ENCODE measurements at regions not wholly inside any gene's neighbourhood (a gene's known extent, or its start where the extent isn't known, plus 50 kb on each side); places are given as distances from the start of the nearest gene placed in this dataset.
"Not testable (repeated sequence)": the region's sequence is repeated elsewhere in the genome, so short reads cannot be mapped to it uniquely, and the experiment has no call there.

DNA sequence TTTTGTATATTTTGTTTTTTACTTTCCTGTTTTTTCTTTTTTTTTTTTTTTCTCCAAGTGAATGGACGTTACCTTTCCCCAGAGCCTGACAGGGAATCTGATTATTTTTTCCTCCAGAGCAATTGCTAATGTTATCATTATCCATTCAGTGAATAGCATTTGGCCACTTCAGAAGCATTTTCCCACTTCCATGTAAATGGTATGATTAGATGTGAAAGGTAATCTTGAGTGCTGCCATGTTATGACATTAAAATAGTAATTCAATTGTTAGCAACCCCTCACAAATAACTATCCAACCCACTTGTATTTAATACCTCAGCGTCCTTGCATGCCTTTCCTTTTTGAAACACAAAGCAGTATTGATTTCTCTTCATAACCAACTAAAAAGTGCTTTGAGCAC is 1243.8 kb downstream of the CDH8 start:
- no peak overlapping the region for H3K4me3 ChIP-seq (ENCODE audit: low read depth, poor library complexity, severe bottlenecking)
- intact Hi-C loops (cut with DNase I; ENCODE audit: low total_unique reads) = no loop called here
- DNase-seq (ENCODE audit: low spot score in 2 of 2) = no peak
- TF ChIP-seq POLR2A (IDR thresholded peaks at IDR 0.05) = no peak
- TF ChIP-seq, protein P1, sequence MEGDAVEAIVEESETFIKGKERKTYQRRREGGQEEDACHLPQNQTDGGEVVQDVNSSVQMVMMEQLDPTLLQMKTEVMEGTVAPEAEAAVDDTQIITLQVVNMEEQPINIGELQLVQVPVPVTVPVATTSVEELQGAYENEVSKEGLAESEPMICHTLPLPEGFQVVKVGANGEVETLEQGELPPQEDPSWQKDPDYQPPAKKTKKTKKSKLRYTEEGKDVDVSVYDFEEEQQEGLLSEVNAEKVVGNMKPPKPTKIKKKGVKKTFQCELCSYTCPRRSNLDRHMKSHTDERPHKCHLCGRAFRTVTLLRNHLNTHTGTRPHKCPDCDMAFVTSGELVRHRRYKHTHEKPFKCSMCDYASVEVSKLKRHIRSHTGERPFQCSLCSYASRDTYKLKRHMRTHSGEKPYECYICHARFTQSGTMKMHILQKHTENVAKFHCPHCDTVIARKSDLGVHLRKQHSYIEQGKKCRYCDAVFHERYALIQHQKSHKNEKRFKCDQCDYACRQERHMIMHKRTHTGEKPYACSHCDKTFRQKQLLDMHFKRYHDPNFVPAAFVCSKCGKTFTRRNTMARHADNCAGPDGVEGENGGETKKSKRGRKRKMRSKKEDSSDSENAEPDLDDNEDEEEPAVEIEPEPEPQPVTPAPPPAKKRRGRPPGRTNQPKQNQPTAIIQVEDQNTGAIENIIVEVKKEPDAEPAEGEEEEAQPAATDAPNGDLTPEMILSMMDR (IDR thresholded peaks at IDR 0.05) = no peak
- WGBS, 2 donors = 67 to 76% methylated on average over 2 of the region's 2 CpGs

DNA sequence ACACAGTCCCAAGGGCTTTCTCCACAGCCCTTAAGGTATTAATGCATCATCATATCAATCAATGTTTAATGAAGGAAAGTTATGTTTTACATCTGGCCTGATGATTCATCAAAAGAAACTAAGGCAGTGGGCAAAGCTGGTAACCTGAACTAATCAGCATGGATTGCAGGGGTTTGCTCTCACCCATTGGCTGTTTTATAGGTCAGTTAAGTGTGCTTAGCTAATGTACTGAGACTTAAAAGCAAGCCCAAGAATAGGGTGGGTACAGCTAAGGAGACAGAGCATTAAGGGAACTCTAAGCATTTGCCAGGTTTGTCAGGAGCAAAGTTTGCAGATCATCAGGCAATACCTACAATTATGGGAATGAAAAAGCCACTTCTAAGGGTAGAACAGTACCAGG is 1247.6 kb downstream of the CDH8 start:
- DNase-seq (ENCODE audit: low spot score in 2 of 2) = no peak
- H3K4me3 ChIP-seq (ENCODE audit: low read depth, poor library complexity, severe bottlenecking) = no peak overlapping the region
- intact Hi-C loops (cut with DNase I; ENCODE audit: low total_unique reads) = no loop called here
- TF ChIP-seq POLR2A (IDR thresholded peaks at IDR 0.05) = no peak
- TF ChIP-seq, protein P1 (IDR thresholded peaks at IDR 0.05) = no peak

DNA sequence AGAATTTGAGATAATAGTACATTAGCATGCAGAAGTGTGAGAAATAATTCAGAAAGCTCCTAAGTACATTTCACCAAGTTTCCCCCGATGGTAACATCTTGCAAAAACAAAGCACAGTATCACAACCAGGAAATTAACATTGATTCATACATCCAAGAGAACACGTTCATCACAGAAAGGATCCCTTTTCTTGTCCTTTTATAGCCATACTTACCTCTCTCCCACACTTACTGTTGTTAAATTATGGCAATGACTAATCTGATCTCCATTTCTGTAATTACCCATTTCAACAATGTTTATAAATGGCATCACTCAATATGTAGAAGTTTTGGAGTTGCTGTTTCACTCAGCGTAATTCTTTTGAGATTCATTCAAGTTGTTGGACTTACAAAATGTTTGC is 1260.0 kb downstream of the CDH8 start:
- no peak for DNase-seq (ENCODE audit: low spot score in 2 of 2)
- no peak for TF ChIP-seq POLR2A (IDR thresholded peaks at IDR 0.05)
- WGBS, 2 donors = 70 to 80% methylated on average over 3 of the region's 3 CpGs
- no peak overlapping the region for H3K4me3 ChIP-seq (ENCODE audit: low read depth, poor library complexity, severe bottlenecking)
- intact Hi-C loops (cut with DNase I; ENCODE audit: low total_unique reads) = no loop called here

DNA sequence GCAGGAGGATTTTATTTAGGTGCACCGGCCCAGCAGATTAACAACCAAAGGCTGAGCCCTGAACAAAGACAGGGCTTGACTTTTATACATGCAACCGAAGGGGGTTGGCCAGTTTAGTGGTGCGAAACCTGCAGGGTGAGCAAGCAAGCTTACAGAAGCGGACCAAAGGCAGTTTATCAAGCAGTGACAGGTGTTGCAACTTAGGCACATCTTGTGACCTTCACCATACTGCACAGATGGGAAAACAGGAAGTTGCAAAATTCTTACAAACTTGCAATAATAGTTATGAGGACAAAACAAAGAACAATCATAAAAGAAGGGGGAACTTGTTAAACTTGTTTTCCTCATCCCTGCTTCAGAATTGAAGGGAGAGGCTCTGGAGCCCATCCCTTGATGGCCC is 1265.1 kb downstream of the CDH8 start:
- 80 to 85% methylated on average over 4 of the region's 4 CpGs for WGBS, 2 donors
- TF ChIP-seq, protein P1 (IDR thresholded peaks at IDR 0.05) = no peak
- TF ChIP-seq POLR2A (IDR thresholded peaks at IDR 0.05) = no peak
- no peak for DNase-seq (ENCODE audit: low spot score in 2 of 2)
- H3K4me3 ChIP-seq (ENCODE audit: low read depth, poor library complexity, severe bottlenecking) = no peak overlapping the region
- intact Hi-C loops (cut with DNase I; ENCODE audit: low total_unique reads) = no loop called here

DNA sequence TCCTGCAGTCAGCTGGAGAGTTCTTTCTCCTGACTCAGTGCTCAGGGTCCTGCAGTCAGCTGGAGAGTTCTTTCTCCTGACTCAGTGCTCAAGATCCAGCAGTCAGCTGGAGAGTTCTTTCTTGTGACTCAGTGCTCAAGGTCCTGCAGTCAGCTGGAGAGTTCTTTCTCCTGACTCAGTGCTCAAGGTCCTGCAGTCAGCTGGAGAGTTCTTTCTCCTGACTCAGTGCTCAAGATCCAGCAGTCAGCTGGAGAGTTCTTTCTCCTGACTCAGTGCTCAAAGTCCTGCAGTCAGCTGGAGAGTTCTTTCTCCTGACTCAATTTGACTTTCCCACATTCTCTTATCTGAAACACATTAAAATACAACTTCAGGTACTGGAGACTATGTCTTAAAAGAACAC is 1265.9 kb downstream of the CDH8 start:
- DNase-seq (ENCODE audit: low spot score in 2 of 2); H3K4me3 ChIP-seq (ENCODE audit: low read depth, poor library complexity, severe bottlenecking); intact Hi-C loops (cut with DNase I; ENCODE audit: low total_unique reads): not testable (repeated sequence)

DNA sequence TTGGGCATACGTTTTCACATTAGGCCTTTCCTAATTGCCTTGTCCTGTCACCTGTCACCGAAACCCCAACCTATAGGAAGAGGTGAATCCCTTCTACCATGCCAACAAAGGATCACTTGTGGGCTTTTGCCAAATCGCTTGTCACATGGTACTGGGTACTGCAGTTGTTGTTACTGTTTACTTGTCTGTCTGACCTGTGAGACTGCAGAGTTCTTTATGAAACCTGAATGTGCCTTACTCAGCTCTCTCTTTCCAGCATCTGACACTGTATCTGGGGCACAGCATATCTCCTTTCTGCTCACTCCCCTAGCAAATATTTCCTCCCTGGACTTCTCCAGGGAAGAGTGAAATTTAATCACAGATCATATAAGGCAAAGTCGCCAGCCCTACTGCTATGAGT is 1272.4 kb downstream of the CDH8 start:
- intact Hi-C loops (cut with DNase I; ENCODE audit: low total_unique reads) = no loop called here
- DNase-seq (ENCODE audit: low spot score in 2 of 2) = no peak
- TF ChIP-seq, protein P1 (IDR thresholded peaks at IDR 0.05) = no peak
- no peak for TF ChIP-seq POLR2A (IDR thresholded peaks at IDR 0.05)
- no peak overlapping the region for H3K4me3 ChIP-seq (ENCODE audit: low read depth, poor library complexity, severe bottlenecking)
- 87 to 91% methylated on average over 4 of the region's 4 CpGs for WGBS, 2 donors

DNA sequence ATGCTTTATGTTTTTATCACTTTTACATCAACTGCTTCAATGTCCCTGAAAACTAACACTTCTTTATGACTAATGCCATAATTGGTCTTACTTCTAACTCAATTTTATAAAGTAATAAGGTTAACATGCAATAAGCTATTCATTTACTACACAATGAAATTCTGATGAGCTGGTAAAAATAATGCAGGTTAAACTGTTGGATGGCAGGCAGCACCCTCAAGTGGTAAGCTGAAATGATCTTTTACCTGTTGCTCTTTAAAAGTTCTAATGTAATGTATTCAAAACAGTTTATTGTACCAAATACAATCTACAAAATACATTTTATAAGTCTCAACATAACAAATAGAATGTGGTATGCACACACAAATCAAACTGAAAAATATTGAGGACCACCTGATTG is 1280.3 kb downstream of the CDH8 start:
- TF ChIP-seq, protein P1 (IDR thresholded peaks at IDR 0.05) = no peak
- TF ChIP-seq POLR2A (IDR thresholded peaks at IDR 0.05) = no peak
- no peak overlapping the region for H3K4me3 ChIP-seq (ENCODE audit: low read depth, poor library complexity, severe bottlenecking)
- DNase-seq (ENCODE audit: low spot score in 2 of 2) = no peak
- intact Hi-C loops (cut with DNase I; ENCODE audit: low total_unique reads) = no loop called here

Measured in lower leg skin (tissue), 4 donors.